Stimulated activated naive CD8-positive, alpha-beta T cell treated with anti-CD3 and anti-CD28 coated beads, Interleukin-15, Interleukin-2, amounts not matched to agents 100 ng/mL and 50 ng/mL, for 24 hours (primary cell): ENCODE measurements at regions not wholly inside any gene's neighbourhood (a gene's known extent, or its start where the extent isn't known, plus 50 kb on each side); places are given as distances from the start of the nearest gene placed in this dataset.

ENCODE experiments used
- H3K27ac Mint-ChIP-seq: one replicate; pipeline ENCODE4 v1.8.0; 2021; ENCODE audit warnings: mild to moderate bottlenecking, mixed read lengths
- H3K27me3 Mint-ChIP-seq: one replicate; pipeline ENCODE4 v1.8.0; 2021; ENCODE audit warnings: mixed read lengths
- H3K36me3 Mint-ChIP-seq: one replicate; pipeline ENCODE4 v1.8.0; 2021; ENCODE audit warnings: low read depth, mixed read lengths
- H3K4me1 Mint-ChIP-seq: one replicate; pipeline ENCODE4 v1.8.0; 2021; ENCODE audit warnings: low read depth, mixed read lengths
- H3K4me3 Mint-ChIP-seq: one replicate; pipeline ENCODE4 v1.8.0; 2021; ENCODE audit warnings: mild to moderate bottlenecking, mixed read lengths
- H3K9me3 Mint-ChIP-seq: one replicate; pipeline ENCODE4 v1.8.0; 2021; ENCODE audit warnings: mixed read lengths

DNA sequence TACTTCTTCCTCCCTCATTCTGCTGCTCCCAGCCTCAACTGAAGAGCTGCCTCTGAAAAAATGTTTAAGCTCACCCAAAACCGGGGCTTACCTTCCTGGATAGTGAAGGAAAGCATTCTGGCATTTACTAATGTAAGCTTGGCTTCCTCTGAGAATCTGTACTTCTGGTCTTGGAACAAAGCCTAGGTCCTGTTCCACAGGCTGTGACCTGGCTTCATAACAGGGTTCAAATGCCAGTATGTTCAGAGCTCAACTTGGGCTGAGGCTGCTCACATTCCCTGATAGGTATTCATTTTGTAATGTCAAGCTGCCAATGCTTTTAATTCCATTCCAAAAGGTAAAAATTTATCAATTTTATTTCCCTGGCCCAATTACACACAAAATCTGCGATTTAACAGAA, 411.7 kb upstream of the KCNN2 start:
- no peaks in the 10 kb centered on the region for H3K27me3 Mint-ChIP-seq
- peaks cover 11% of the 10 kb centered on the region for H3K9me3 Mint-ChIP-seq
- H3K4me1 Mint-ChIP-seq, result no peaks in the 10 kb centered on the region
- H3K36me3 Mint-ChIP-seq, result no peaks in the 10 kb centered on the region
- H3K27ac Mint-ChIP-seq, result no peak overlapping the region
- no peak overlapping the region for H3K4me3 Mint-ChIP-seq

GRCh38 chr5:113965225-113965624, 396.6 kb upstream of the KCNN2 start:
- Mint-ChIP-seq H3K27me3 (no peaks in the 10 kb centered on the region), H3K36me3 (no peaks in the 10 kb centered on the region), H3K9me3 (peaks cover 4% of the 10 kb centered on the region), H3K27ac (no peak overlapping the region), H3K4me1 (no peaks in the 10 kb centered on the region), H3K4me3 (no peak overlapping the region)

- no peaks in the 10 kb centered on the region for H3K4me1 Mint-ChIP-seq
- no peak overlapping the region for H3K4me3 Mint-ChIP-seq
- H3K36me3 Mint-ChIP-seq, result no peaks in the 10 kb centered on the region
- H3K9me3 Mint-ChIP-seq, result no peaks in the 10 kb centered on the region
- no peaks in the 10 kb centered on the region for H3K27me3 Mint-ChIP-seq
- H3K27ac Mint-ChIP-seq, result no peak overlapping the region
Observed at GRCh38 chr5:113969901-113970300, 392.0 kb upstream of the KCNN2 start.

GRCh38 chr5:113971454-113971853, 390.4 kb upstream of the KCNN2 start:
- Mint-ChIP-seq H3K4me1 (no peaks in the 10 kb centered on the region), H3K9me3 (no peaks in the 10 kb centered on the region), H3K4me3 (no peak overlapping the region), H3K27me3 (no peaks in the 10 kb centered on the region), H3K36me3 (no peaks in the 10 kb centered on the region), H3K27ac (no peak overlapping the region)

GRCh38 chr5:113974976-113975375, 386.9 kb upstream of the KCNN2 start:
- H3K36me3 Mint-ChIP-seq, result no peaks in the 10 kb centered on the region
- no peak overlapping the region for H3K4me3 Mint-ChIP-seq
- H3K27ac Mint-ChIP-seq, result no peak overlapping the region
- H3K9me3 Mint-ChIP-seq, result peaks cover 4% of the 10 kb centered on the region
- H3K27me3 Mint-ChIP-seq, result no peaks in the 10 kb centered on the region
- no peaks in the 10 kb centered on the region for H3K4me1 Mint-ChIP-seq

DNA sequence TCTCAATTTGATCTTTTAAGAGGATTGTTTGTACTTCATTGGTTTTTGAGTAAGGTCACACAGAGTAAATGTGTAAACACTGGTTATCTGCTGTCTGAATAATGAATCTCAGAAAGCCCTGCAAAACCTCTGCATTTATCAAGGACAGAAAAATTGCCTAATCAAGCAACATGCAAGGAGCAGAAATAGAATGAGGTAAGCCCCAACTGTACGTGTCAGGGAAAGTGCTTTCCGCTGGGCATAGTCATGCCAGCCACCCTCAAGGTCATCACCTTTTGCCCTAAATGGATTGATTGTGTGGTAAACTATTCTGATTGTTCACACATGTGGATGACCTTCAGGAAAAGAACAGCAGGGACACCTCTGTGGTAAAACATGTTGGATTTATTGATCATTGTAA, 376.9 kb upstream of the KCNN2 start:
- H3K4me1 Mint-ChIP-seq, result no peaks in the 10 kb centered on the region
- no peaks in the 10 kb centered on the region for H3K27me3 Mint-ChIP-seq
- H3K36me3 Mint-ChIP-seq, result no peaks in the 10 kb centered on the region
- peaks cover 10% of the 10 kb centered on the region for H3K9me3 Mint-ChIP-seq
- H3K4me3 Mint-ChIP-seq, result no peak overlapping the region
- no peak overlapping the region for H3K27ac Mint-ChIP-seq

- Mint-ChIP-seq H3K27ac (no peak overlapping the region), H3K27me3 (no peaks in the 10 kb centered on the region), H3K4me1 (no peaks in the 10 kb centered on the region), H3K9me3 (peaks cover 10% of the 10 kb centered on the region), H3K36me3 (no peaks in the 10 kb centered on the region), H3K4me3 (no peak overlapping the region)
Observed at GRCh38 chr5:113985505-113985904, 376.4 kb upstream of the KCNN2 start.

- H3K4me3 Mint-ChIP-seq, result no peak overlapping the region
- peaks cover 10% of the 10 kb centered on the region for H3K9me3 Mint-ChIP-seq
- H3K4me1 Mint-ChIP-seq, result no peaks in the 10 kb centered on the region
- H3K27me3 Mint-ChIP-seq, result no peaks in the 10 kb centered on the region
- no peaks in the 10 kb centered on the region for H3K36me3 Mint-ChIP-seq
- no peak overlapping the region for H3K27ac Mint-ChIP-seq
Observed at GRCh38 chr5:113989278-113989912, 372.5 kb upstream of the KCNN2 start.

GRCh38 chr5:113989913-113990305, 372.0 kb upstream of the KCNN2 start:
- H3K27ac Mint-ChIP-seq, result no peak overlapping the region
- H3K36me3 Mint-ChIP-seq, result no peaks in the 10 kb centered on the region
- no peak overlapping the region for H3K4me3 Mint-ChIP-seq
- no peaks in the 10 kb centered on the region for H3K4me1 Mint-ChIP-seq
- H3K9me3 Mint-ChIP-seq, result peaks cover 10% of the 10 kb centered on the region
- H3K27me3 Mint-ChIP-seq, result no peaks in the 10 kb centered on the region

- no peak overlapping the region for H3K27ac Mint-ChIP-seq
- H3K4me3 Mint-ChIP-seq, result no peak overlapping the region
- H3K27me3 Mint-ChIP-seq, result no peaks in the 10 kb centered on the region
- H3K9me3 Mint-ChIP-seq, result peaks cover 3% of the 10 kb centered on the region
- H3K4me1 Mint-ChIP-seq, result no peaks in the 10 kb centered on the region
- no peaks in the 10 kb centered on the region for H3K36me3 Mint-ChIP-seq
Observed at GRCh38 chr5:114001076-114001475, 360.8 kb upstream of the KCNN2 start.

- H3K27ac Mint-ChIP-seq, result no peak overlapping the region
- no peak overlapping the region for H3K4me3 Mint-ChIP-seq
Observed at GRCh38 chr5:114006582-114006981, 355.3 kb upstream of the KCNN2 start.

DNA sequence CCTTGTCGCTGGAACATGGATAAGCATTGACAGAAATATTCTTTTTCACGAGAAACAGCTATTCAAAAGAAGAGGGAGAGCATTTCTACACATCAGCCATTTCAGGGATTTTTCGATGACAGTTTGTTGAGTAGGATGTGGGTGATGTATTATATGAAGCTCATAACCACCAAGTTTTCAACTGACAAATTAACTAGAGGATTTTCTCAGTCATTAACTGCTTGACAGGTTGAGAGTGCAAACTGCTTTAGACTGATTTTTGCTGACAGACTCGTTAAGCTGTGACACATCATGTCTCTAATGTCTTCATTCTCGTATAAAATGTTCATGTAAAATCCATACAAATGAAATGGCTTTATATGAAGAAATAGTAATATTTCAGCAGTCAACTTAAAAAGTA, 354.2 kb upstream of the KCNN2 start:
- Mint-ChIP-seq H3K4me1 (no peaks in the 10 kb centered on the region), H3K4me3 (no peak overlapping the region), H3K27me3 (no peaks in the 10 kb centered on the region), H3K36me3 (no peaks in the 10 kb centered on the region), H3K27ac (no peak overlapping the region), H3K9me3 (no peaks in the 10 kb centered on the region)

More at GRCh38 chr5:114006582-114006981, 355.3 kb upstream of the KCNN2 start:
- Mint-ChIP-seq H3K9me3 (no peaks in the 10 kb centered on the region), H3K27me3 (no peaks in the 10 kb centered on the region), H3K4me1 (no peaks in the 10 kb centered on the region), H3K36me3 (no peaks in the 10 kb centered on the region)

DNA sequence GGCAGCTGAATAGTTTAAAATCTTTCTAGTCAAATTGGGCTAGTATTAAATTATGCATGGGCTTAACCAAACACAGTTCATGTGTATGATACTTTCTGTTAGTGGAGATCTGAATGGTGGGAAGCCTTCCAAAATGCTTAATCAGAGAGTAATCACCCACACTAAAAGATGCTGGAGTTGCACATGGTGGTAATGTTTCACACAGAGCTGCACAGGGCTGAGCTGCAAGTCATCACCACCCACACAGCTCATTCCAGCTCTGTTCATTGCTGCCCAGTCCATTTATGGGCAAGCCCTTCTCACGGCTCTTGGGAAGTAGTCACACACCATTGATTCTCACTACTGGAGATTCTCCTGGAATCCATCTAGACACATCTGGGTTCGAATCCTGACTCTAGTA, 351.5 kb upstream of the KCNN2 start:
- H3K27ac Mint-ChIP-seq, result no peak overlapping the region
- no peak overlapping the region for H3K4me3 Mint-ChIP-seq
- H3K9me3 Mint-ChIP-seq, result no peaks in the 10 kb centered on the region
- H3K36me3 Mint-ChIP-seq, result no peaks in the 10 kb centered on the region
- H3K27me3 Mint-ChIP-seq, result no peaks in the 10 kb centered on the region
- no peaks in the 10 kb centered on the region for H3K4me1 Mint-ChIP-seq

DNA sequence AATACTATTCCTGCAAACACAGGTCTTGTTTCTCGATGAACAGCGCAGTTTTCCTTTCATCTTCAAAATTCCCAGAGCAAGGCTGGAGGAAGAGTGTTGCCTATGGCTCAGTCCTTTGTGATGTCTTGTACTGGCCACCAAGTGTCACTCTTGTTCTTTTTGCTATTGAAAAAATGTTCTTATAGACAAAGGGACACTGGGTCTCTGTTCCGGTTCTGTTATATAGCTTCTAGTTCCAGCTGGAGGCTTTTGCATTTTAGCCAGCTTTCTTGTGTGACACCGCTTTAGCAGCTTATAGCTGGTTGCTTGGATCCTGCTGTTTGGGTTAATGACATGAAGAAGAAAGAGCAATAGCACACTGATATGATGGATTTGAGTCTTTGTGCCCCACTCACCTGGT, 343.7 kb upstream of the KCNN2 start:
- Mint-ChIP-seq H3K27ac (no peak overlapping the region), H3K9me3 (no peaks in the 10 kb centered on the region), H3K4me3 (no peak overlapping the region), H3K27me3 (no peaks in the 10 kb centered on the region), H3K4me1 (no peaks in the 10 kb centered on the region), H3K36me3 (no peaks in the 10 kb centered on the region)

- H3K27me3 Mint-ChIP-seq, result no peaks in the 10 kb centered on the region
- peaks cover 20% of the 10 kb centered on the region for H3K9me3 Mint-ChIP-seq
- H3K4me3 Mint-ChIP-seq, result no peak overlapping the region
- no peak overlapping the region for H3K27ac Mint-ChIP-seq
- H3K36me3 Mint-ChIP-seq, result no peaks in the 10 kb centered on the region
- no peaks in the 10 kb centered on the region for H3K4me1 Mint-ChIP-seq
Observed at GRCh38 chr5:114038756-114039155, 323.1 kb upstream of the KCNN2 start.

GRCh38 chr5:114050087-114050486, 311.8 kb upstream of the KCNN2 start:
- no peak overlapping the region for H3K4me3 Mint-ChIP-seq
- no peaks in the 10 kb centered on the region for H3K4me1 Mint-ChIP-seq
- no peaks in the 10 kb centered on the region for H3K36me3 Mint-ChIP-seq
- H3K27me3 Mint-ChIP-seq, result peaks cover 16% of the 10 kb centered on the region
- H3K9me3 Mint-ChIP-seq, result no peaks in the 10 kb centered on the region
- H3K27ac Mint-ChIP-seq, result no peak overlapping the region
